IMR-90 (cell line): ENCODE measurements at regions not wholly inside any gene's neighbourhood (a gene's known extent, or its start where the extent isn't known, plus 50 kb on each side); places are given as distances from the start of the nearest gene placed in this dataset.

Source experiments
- ATAC-seq: fragments of 200-7000 bp; cut with Tn5 transposase; 2 replicates; pipeline ENCODE4 v1.9.1; 2020; ENCODE audit warnings: low read depth, mild to moderate bottlenecking, moderate library complexity
- BruUV-seq: library from RNA; stranded (reverse); fragments of 400-500 nt; replicated peaks from 2 replicates; lab custom pipeline; 2021; lab: Mats Ljungman, UMichigan
- CTCF ChIA-PET: fragments of 300-600 bp; formaldehyde crosslinking; extraction: SDS; loops from one replicate; lab custom pipeline; 2021; ENCODE audit warnings: antibody characterized with exemption; lab: Yijun Ruan, JAX
- POLR2A ChIA-PET: fragments of 300-600 bp; sonication (Branson Sonifier 250); formaldehyde crosslinking; loops from one replicate; lab custom pipeline; 2022; ENCODE audit warnings: antibody characterized with exemption; ENCODE audit not compliant: unreplicated experiment; lab: Charles Lee
- DNase-seq: peaks from one replicate; pipeline ENCODE4 v3.0.0; 2013
- H2AFZ ChIP-seq: replicated peaks from 2 replicates; pipeline ENCODE3; 2013; ENCODE audit warnings: low read length, mild to moderate bottlenecking; ENCODE audit not compliant: poor library complexity
- H2AK5ac ChIP-seq: 2 replicates; pipeline ENCODE4 v1.6.1; 2013; ENCODE audit warnings: low read depth, low read length, inconsistent platforms
- H2AK9ac ChIP-seq: replicated peaks from 2 replicates; pipeline ENCODE3; 2013; ENCODE audit warnings: mild to moderate bottlenecking, low read depth, low read length, moderate library complexity; ENCODE audit not compliant: poor library complexity
- H2BK120ac ChIP-seq: 2 replicates; pipeline ENCODE4 v1.6.1; 2013; ENCODE audit warnings: low read depth, low read length, inconsistent platforms
- H2BK15ac ChIP-seq: 3 replicates; pipeline ENCODE4 v1.6.1; 2013; ENCODE audit warnings: low read depth, low read length, inconsistent platforms
- H2BK20ac ChIP-seq: 2 replicates; pipeline ENCODE4 v1.6.1; 2013; ENCODE audit warnings: low read depth, mild to moderate bottlenecking, inconsistent platforms, low read length, moderate library complexity
- H2BK5ac ChIP-seq: 2 replicates; pipeline ENCODE4 v1.6.1; 2013; ENCODE audit warnings: mild to moderate bottlenecking, low read depth, low read length, inconsistent platforms; ENCODE audit not compliant: poor library complexity, severe bottlenecking
- H3K14ac ChIP-seq: replicated peaks from 2 replicates; pipeline ENCODE4 v1.6.1; 2013; ENCODE audit warnings: low read depth, low read length, inconsistent platforms
- H3K18ac ChIP-seq: 2 replicates; pipeline ENCODE4 v1.6.1; 2013; ENCODE audit warnings: low read depth, low read length, control low read depth
- H3K23ac ChIP-seq: 2 replicates; pipeline ENCODE4 v1.6.1; 2013; ENCODE audit warnings: low read depth, low read length, inconsistent platforms
- H3K27ac ChIP-seq: 2 replicates; pipeline ENCODE4 v1.5.1; 2013; ENCODE audit warnings: mild to moderate bottlenecking, control low read depth, low read length; ENCODE audit not compliant: insufficient read depth
- H3K27me3 ChIP-seq: 2 replicates; pipeline ENCODE4 v1.6.1; 2013; ENCODE audit warnings: low read length; ENCODE audit not compliant: control insufficient read depth, insufficient read depth
- H3K36me3 ChIP-seq: 2 replicates; pipeline ENCODE4 v1.6.1; 2013; ENCODE audit warnings: low read length, mixed read lengths; ENCODE audit not compliant: control insufficient read depth, insufficient read depth
- H3K4ac ChIP-seq: 2 replicates; pipeline ENCODE4 v1.6.1; 2013; ENCODE audit warnings: low read depth, low read length, inconsistent platforms
- H3K4me1 ChIP-seq: 2 replicates; pipeline ENCODE4 v1.6.1; 2013; ENCODE audit warnings: low read length, mixed read lengths; ENCODE audit not compliant: control insufficient read depth, insufficient read depth
- H3K4me2 ChIP-seq: 2 replicates; pipeline ENCODE4 v1.6.1; 2013; ENCODE audit warnings: low read depth, mild to moderate bottlenecking, control low read depth, low read length, moderate library complexity
- H3K4me3 ChIP-seq: 2 replicates; pipeline ENCODE4 v1.5.1; 2013; ENCODE audit warnings: low read depth, mild to moderate bottlenecking, control low read depth, low read length, moderate library complexity; ENCODE audit not compliant: insufficient read depth
- H3K56ac ChIP-seq: 2 replicates; pipeline ENCODE4 v1.6.1; 2013; ENCODE audit warnings: low read length, inconsistent platforms; ENCODE audit not compliant: insufficient read depth; ENCODE audit errors: extremely low read depth
- H3K79me1 ChIP-seq, 2 experiments: 2 replicates each; pipeline ENCODE4 v1.6.1; 2013; ENCODE audit warnings: low read length in 2 of 2, inconsistent platforms in 1 of 2, low read depth in 1 of 2
- H3K9ac ChIP-seq: 2 replicates; pipeline ENCODE4 v1.6.1; 2013; ENCODE audit warnings: low read depth, low read length, control low read depth
- H3K9me1 ChIP-seq: 2 replicates; pipeline ENCODE4 v1.6.1; 2013; ENCODE audit warnings: low read length, inconsistent platforms; ENCODE audit not compliant: insufficient read depth
- H3K9me3 ChIP-seq: 2 replicates; pipeline ENCODE4 v1.6.1; 2013; ENCODE audit warnings: low read length; ENCODE audit not compliant: control insufficient read depth, insufficient read depth
- H4K20me1 ChIP-seq: 2 replicates; pipeline ENCODE4 v1.6.1; 2013; ENCODE audit warnings: low read length, inconsistent platforms; ENCODE audit not compliant: insufficient read depth
- H4K5ac ChIP-seq: 2 replicates; pipeline ENCODE4 v1.6.1; 2013; ENCODE audit warnings: mild to moderate bottlenecking, low read depth, low read length, control low read depth
- H4K8ac ChIP-seq, 2 experiments: 2 replicates each; pipeline ENCODE4 v1.6.1; 2013; ENCODE audit warnings: low read depth in 2 of 2, low read length in 2 of 2, control low read depth in 1 of 2, inconsistent platforms in 1 of 2
- H4K91ac ChIP-seq: 2 replicates; pipeline ENCODE4 v1.6.1; 2013; ENCODE audit warnings: low read depth, low read length, inconsistent platforms; ENCODE audit not compliant: insufficient read depth
- BHLHE40 ChIP-seq: fragments of 150-350 bp; IDR thresholded peaks from 2 replicates; pipeline ENCODE4 v1.6.1; 2016; ENCODE audit warnings: mild to moderate bottlenecking, low read depth, low read length
- RCOR1 ChIP-seq: IDR thresholded peaks from 2 replicates; pipeline ENCODE4 v1.6.1; 2012; ENCODE audit warnings: mild to moderate bottlenecking, low read length, improper control_type of control experiment; ENCODE audit not compliant: insufficient replicate concordance
- WGBS, 2 experiments: methylation state at CpG; one replicate each; pipeline versions ENCODE4 v1.1.5 to v1.1.7; 2013; ENCODE audit warnings: missing lambda C conversion rate in 2 of 2; ENCODE audit not compliant: insufficient read length in 1 of 2; ENCODE audit errors: extremely low coverage in 2 of 2; 5-methylcytosine and 5-hydroxymethylcytosine counted together
- dilution Hi-C: fragments of 300-500 bp; cut with HindIII; formaldehyde crosslinking; loops from one replicate; pipeline ENCODE4 v1.14.3; 2018; ENCODE audit warnings: low sequenced_read_pairs; ENCODE audit not compliant: unreplicated experiment
- in situ Hi-C: fragments of 300-500 bp; cut with MboI; formaldehyde crosslinking; loops from 3 replicates; pipeline ENCODE4 v1.14.3; 2019; ENCODE audit warnings: low sequenced_read_pairs, inconsistent platforms, mixed read lengths
- intact Hi-C: fragments of 100-400 bp; cut with micrococcal nuclease; formaldehyde crosslinking; loops from 2 replicates; pipeline ENCODE4 v1.10.0; 2022

- TF ChIP-seq BHLHE40 (no peak), RCOR1 (no peak)
- no peak overlapping the region for H3K27ac ChIP-seq
- dilution Hi-C loops (no loop called here), intact Hi-C loops (no loop called here), in situ Hi-C loops (no loop called here)
- no peak overlapping the region for H3K14ac ChIP-seq
- no peak overlapping the region for H3K4ac ChIP-seq
- peaks cover 46% of the 10 kb centered on the region for H3K9me3 ChIP-seq
- no peak overlapping the region for H4K5ac ChIP-seq
- no peak overlapping the region for H3K4me2 ChIP-seq
- no TSS peak for BruUV-seq
- no peak overlapping the region for H2BK5ac ChIP-seq
- no peak overlapping the region for H3K56ac ChIP-seq
- POLR2A ChIA-PET, result no interaction called here
- H3K36me3 ChIP-seq, result no peaks in the 10 kb centered on the region
- H3K18ac ChIP-seq, result no peak overlapping the region
- no peak overlapping the region for H2AK5ac ChIP-seq
- no peak overlapping the region for H3K9ac ChIP-seq
- H2BK120ac ChIP-seq, result no peak overlapping the region
- H3K4me1 ChIP-seq, result no peaks in the 10 kb centered on the region
- no peak overlapping the region for H4K91ac ChIP-seq
- DNase-seq (no peak), ATAC-seq (no peak)
- H4K8ac ChIP-seq, result no peak overlapping the region
- H4K20me1 ChIP-seq, result no peaks in the 10 kb centered on the region
- H3K4me3 ChIP-seq, result no peak overlapping the region
- no CpG with 5 or more reads among the region's 2 CpGs for WGBS, 2 experiments
- no peaks in the 10 kb centered on the region for H3K9me1 ChIP-seq
- no peak overlapping the region for H2BK15ac ChIP-seq
- H2AFZ ChIP-seq, result no peak overlapping the region
- no peak overlapping the region for H2AK9ac ChIP-seq
- no peak overlapping the region for H3K23ac ChIP-seq
- CTCF ChIA-PET, result no interaction called here
- H2BK20ac ChIP-seq, result no peak overlapping the region
- no peaks in the 10 kb centered on the region for H3K79me1 ChIP-seq
- no peaks in the 10 kb centered on the region for H3K27me3 ChIP-seq
These were observed 50.2 kb upstream of the SDK2 start for GRCh38 chr17:73694491-73694890.
